ENCODE measurements at regions not wholly inside any gene's neighbourhood (a gene's known extent, or its start where the extent isn't known, plus 50 kb on each side); places are given as distances from the start of the nearest gene placed in this dataset.
A peak's percentile ranks its signal among the peaks of the same experiment; 100 is the strongest.

DNA sequence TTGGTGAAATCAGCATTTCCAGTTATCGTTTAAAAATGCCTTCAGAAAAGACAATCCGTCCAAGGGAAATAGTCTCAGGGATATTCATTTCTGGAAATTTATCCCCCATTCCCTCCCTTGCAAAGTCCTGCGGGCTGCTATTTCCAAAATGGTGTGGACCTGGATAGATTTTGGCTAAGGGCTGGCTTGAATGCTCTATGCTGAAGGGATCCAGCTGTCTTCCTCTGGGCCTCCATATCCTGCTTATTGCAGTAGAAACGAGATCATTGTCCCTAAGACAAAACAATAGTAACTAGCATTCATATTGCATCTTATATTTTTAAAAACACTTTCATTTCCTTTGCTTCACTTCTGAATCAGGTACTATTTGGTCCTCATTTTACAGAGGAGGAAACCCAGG, 129.9 kb downstream of the ANKRD60 start:
- FAIRE-seq (no peak), DNase-seq (ENCODE audit: insufficient read length, low spot score) (no peak)
- TF ChIP-seq POLR2A (IDR thresholded peaks at IDR 0.05; ENCODE audit: low read depth, low read length), result no peak

DNA sequence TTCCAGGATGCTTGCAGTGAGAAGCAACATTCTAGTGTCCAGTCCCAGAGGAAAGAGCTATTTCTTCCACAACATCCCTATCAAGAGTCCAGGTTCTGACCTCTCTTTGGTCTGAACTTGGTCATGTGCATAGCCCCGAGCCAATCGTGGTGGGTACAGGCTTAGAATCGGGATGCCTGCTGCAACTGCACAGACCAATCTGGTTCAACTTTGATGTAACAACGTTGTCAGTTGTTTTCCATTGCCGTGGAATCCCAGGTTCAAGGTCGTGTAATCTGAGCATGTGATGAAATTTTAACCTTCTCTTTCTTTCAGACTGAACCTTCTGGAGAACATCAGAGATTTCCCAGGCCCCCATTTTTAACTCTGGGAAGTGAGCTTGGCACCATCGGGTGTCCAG, 130.5 kb downstream of the ANKRD60 start:
- FAIRE-seq (no peak), DNase-seq (ENCODE audit: insufficient read length, low spot score) (no peak)
- no peak for TF ChIP-seq POLR2A (IDR thresholded peaks at IDR 0.05; ENCODE audit: low read depth, low read length)

DNA sequence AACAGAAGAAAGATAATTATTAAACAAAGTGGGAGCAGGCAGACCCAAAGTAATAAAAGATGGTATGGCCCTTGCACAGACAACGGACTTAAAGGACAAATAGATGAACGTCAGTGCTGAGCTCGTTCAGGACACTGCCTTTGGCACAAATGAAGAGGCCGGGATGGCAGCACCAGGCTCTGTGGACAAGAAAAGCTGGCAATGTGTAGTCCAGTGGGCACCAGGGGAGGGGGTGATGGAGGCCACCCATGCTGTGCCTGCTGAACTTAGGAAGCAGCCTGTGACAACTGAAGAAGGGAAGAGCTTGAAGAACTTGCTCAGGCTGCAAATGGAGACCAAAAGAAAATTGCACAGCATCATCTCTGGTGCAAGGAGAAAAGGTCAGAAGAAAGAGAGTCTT, 131.0 kb downstream of the ANKRD60 start:
- DNase-seq (ENCODE audit: insufficient read length, low spot score) (no peak), FAIRE-seq (no peak)
- TF ChIP-seq POLR2A (IDR thresholded peaks at IDR 0.05; ENCODE audit: low read depth, low read length), result no peak

DNA sequence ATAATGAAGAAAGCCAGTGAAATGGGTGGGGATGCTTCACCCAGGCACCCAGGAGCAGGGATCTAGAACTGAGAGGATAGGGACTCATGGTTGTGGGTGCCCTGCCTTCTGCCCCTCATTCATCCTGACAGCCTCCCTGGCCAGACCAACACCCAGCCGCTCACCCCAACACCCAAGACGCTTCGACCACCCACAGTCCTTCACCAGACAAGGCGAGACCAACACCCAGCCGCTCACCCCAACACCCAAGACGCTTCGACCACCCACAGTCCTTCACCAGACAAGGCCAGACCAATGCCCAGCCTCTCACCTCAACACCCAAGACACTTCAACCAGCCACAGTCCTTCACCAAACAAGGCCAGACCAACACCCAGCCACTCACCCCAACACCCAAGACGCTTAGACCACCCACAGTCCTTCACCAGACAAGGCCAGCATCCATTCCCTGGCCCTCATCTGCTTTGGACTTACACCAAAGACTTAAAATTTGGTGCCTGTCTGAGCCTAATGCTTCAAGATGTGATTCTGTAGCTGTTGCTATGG, 131.5 kb downstream of the ANKRD60 start:
- no peak for FAIRE-seq
- TF ChIP-seq POLR2A (IDR thresholded peaks at IDR 0.05; ENCODE audit: low read depth, low read length), result no peak
- DNase-seq (ENCODE audit: insufficient read length, low spot score), result no peak

DNA sequence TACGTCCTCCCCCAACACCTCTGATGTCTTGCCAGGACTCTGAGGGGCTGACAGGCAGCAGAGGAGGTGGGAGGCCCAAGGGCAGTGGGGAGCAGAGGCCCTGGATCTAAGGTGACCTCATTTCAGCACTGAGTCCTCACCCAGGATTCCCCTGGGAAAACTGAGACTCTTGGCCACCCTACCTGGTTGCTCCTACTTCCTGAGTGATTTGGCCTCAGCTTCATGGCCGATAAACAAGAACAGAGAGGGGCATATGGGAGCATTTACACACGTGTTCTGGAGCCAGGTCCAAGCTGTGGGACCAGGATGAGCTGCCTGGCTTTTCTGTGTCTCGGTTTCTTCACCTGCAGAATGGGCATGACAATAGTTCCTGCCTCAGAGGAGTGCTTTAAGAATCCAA, 133.8 kb downstream of the ANKRD60 start:
- no peak for DNase-seq (ENCODE audit: insufficient read length, low spot score)
- no peak for FAIRE-seq
- no peak for TF ChIP-seq POLR2A (IDR thresholded peaks at IDR 0.05; ENCODE audit: low read depth, low read length)

DNA sequence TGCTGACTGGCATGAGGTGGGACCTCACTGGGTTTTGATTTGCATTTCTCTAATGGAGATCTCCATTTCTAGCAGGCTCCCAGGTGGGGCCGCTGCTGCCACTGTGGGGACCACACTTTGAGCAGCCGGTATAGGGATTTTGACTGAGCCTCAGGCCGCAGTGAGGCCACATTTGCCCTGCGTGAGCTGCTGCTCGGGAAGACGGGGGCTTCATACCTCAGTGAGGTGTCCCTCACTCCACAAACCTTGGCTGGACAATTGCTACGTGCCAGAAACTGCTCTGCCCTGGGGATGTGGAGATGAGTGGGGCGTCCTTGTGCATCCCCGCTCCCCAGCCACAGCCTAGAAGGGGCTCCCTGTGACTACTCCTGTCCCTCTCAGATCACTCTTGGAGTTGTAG, 134.3 kb downstream of the ANKRD60 start:
- no peak for TF ChIP-seq POLR2A (IDR thresholded peaks at IDR 0.05; ENCODE audit: low read depth, low read length)
- FAIRE-seq (no peak), DNase-seq (ENCODE audit: insufficient read length, low spot score) (no peak)

DNA sequence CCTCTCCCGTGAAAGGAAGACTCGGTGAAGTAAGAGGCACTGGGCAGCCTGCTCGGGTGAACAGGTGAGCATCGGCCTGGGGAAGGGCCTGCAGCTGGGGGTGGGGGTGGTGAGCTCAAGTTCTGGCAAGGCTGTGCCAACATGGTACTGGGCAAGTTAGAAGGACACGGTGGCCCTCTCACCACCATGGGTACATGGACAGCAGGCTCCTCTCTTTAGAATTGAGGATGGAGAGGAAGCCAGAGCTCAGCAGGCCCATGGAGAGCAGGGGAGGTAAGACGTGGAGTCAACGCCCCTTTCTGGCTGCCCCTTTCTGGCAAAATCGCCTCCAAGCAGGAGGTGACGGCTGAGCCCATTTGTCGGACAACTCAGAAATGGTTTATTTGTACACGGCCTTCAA, 135.6 kb downstream of the ANKRD60 start:
- DNase-seq (ENCODE audit: insufficient read length, low spot score) (no peak), FAIRE-seq (no peak)
- no peak for TF ChIP-seq POLR2A (IDR thresholded peaks at IDR 0.05; ENCODE audit: low read depth, low read length)

DNA sequence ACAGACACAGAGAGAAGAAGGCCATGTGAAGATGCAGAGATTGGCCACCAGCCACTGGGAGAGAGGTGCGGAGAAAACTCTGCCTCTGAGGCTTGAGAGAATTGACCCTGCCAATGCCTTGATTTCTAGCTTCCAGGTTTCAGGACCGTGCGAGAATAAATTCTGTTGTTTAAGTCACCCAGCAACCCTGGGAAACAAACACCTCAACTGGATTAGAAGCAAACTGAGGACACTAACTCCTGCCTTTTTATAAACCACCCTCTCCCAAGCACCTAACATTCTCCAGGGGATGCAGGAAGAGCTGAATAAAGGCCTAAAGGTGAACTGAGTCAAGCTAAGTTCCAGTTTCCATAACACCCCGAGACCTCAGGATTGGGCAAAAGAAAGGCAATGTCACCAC, 136.1 kb downstream of the ANKRD60 start:
- TF ChIP-seq POLR2A (IDR thresholded peaks at IDR 0.05; ENCODE audit: low read depth, low read length), result no peak
- DNase-seq (ENCODE audit: insufficient read length, low spot score) (no peak), FAIRE-seq (no peak)

DNA sequence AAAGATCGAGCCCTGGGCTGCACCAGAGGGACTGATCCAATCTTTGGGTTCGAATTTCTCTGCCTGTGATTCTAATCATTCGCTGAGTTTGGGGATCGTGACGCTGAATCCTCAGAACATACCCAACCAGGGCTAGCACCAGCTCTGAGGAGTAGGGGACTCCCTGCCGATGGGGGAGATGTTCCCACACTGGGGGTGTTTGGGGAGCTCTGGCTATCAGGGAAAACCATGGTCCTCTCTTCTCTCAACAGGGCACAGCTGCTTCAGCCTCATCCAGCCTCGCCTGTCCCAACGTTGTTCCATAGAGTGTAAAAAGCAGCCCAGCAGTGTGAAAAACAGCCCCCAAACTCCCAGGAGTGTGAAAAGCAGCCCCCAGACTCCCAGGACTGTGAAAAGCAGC, 136.6 kb downstream of the ANKRD60 start:
- no peak for TF ChIP-seq POLR2A (IDR thresholded peaks at IDR 0.05; ENCODE audit: low read depth, low read length)
- FAIRE-seq (no peak), DNase-seq (ENCODE audit: insufficient read length, low spot score) (no peak)

DNA sequence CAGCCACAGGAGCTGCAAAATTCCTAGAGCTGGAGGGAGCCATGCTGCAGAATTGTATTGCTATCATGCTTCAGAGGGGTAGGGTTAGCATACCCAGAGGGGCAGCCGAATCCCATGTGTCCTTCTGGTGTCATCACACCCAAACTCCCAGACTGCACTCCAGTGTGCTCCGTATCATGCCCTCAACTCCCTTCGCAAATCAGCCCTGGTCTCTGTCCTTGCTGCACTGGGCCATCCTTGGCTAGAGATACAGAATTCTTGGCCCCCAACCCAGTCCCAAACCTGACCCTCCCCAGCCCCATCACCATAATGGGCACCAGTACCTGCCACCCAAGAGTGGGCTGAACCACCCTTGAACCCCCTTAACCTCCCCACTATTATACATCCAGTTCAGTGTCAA, 138.3 kb downstream of the ANKRD60 start:
- TF ChIP-seq POLR2A (IDR thresholded peaks at IDR 0.05; ENCODE audit: low read depth, low read length), result no peak
- FAIRE-seq (no peak), DNase-seq (ENCODE audit: insufficient read length, low spot score) (no peak)

DNA sequence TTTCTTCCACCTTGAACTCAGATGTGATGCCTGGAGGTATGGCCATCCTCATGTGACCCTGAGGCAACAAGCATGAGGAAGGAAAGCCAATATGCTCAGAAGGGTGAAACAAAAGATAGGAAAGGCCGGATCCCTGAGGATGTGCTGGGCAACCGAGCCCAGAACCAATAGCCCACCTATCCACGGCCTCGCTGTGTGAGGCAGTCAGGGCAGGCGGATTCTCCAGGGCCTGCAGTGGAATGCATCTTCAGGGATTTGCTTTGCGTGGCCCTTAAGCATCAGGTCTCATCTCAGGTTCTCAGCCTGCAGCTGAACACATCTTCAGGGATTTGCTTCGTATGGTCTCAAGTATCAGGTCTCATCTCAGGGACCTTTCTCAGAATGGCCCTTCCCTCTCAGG, 139.8 kb downstream of the ANKRD60 start:
- no peak for DNase-seq (ENCODE audit: insufficient read length, low spot score)
- FAIRE-seq, result no peak
- TF ChIP-seq POLR2A (IDR thresholded peaks at IDR 0.05; ENCODE audit: low read depth, low read length), result no peak

DNA sequence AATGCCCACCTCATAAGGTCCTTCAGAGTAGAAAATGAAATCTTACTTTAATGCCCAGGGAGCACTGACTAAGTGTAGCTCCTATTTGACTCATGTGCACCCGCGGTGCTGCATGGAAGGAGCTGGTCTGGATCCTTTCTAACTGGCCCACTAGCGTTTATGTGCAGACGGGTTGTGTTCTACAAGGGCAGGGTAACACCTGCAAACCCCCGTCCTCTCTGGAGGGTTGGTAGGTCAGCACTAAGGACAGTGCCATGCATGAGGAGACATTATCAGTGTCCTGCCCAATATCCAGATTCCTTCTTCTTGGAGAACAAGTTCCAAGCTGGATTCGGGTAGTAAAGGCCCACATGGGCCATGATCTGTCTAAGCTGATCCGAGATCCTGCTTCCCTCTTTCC, 140.3 kb downstream of the ANKRD60 start:
- no peak for DNase-seq (ENCODE audit: insufficient read length, low spot score)
- TF ChIP-seq POLR2A (IDR thresholded peaks at IDR 0.05; ENCODE audit: low read depth, low read length), result no peak
- FAIRE-seq, result no peak

DNA sequence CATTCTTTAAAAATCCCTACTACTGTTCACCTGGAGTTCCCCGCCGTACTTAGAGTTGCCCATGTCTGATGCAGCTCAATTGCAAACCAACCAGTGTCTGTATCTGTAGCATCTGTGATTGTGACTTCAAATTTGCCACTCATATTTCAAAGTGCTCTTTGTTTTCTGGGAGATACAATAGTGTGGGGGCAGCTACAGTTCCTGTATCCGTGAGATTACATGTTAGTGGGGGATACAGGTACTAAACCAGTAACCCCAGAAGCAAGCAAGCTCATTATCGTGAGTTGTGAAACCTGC, 140.9 kb downstream of the ANKRD60 start:
- no peak for DNase-seq (ENCODE audit: insufficient read length, low spot score)
- no peak for FAIRE-seq
- no peak for TF ChIP-seq POLR2A (IDR thresholded peaks at IDR 0.05; ENCODE audit: low read depth, low read length)

DNA sequence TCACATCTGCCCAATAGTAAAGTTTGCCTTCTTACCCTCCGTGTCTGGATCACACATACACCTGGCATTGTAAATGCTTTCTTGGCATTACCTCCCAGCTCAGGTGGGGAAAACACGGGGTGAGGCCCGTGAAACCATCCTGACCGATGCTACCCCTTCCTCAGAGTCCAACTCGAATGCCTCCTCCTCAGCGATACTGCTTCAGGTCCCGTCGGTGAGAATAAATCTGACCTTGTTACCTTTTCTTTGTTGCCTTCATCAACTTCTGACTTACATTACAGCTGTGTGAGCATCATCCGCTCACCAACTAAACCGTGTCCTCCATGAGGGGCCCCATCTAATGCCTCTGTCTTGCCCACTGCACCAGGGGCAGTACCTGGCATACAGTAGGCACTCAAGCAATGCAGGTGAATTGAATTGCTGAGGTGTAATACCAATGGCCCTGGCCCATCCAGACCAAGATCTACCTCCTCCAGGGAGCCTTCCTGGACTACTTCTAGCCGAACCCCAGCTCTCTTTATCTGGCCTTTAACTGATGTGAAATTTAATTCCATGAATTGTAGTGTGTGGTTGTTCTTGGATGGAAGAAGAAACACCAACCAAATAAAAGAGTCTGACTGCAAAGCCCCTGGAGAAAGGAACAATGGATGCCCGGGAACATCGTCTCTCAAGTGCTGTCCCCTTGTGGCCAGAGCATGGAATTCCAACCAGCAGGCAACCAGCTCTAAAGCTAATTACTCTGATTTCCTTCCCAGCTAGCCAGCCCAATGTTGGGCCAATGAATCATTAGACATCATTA, 141.5 kb downstream of the ANKRD60 start:
- no peak for FAIRE-seq

DNA sequence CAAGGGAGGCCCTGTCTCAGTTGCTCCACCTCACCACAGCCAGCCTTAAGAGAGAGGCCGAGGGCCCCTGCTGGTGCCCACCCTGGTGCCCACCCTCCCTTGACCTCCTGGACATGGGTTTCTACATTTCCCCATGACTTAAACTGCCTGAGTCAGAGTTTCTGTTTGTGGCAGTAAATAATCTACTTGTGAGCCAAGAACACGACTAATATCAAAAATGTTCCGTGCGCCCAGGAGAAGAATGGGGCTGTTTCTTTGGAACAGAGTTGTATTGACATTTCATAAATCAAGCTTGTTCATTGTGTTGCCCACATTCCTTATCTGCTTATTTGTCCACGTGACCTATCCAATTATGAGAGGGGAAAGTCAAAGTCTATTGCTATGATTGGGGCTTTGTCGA, 143.5 kb downstream of the ANKRD60 start:
- no peak for DNase-seq (ENCODE audit: insufficient read length, low spot score)
- TF ChIP-seq POLR2A (IDR thresholded peaks at IDR 0.05; ENCODE audit: low read depth, low read length), result no peak
- FAIRE-seq, result no peak

More for the DNA sequence above, 141.5 kb downstream of the ANKRD60 start:
- no peak for TF ChIP-seq POLR2A (IDR thresholded peaks at IDR 0.05; ENCODE audit: low read depth, low read length)
- DNase-seq (ENCODE audit: insufficient read length, low spot score), result peak; percentile 55

Measured in H54 (cell line).